CD4-positive, CD25-positive, alpha-beta regulatory T cell (primary cell): ENCODE measurements at regions not wholly inside any gene's neighbourhood (a gene's known extent, or its start where the extent isn't known, plus 50 kb on each side); places are given as distances from the start of the nearest gene placed in this dataset.
"Not testable (repeated sequence)": the region's sequence is repeated elsewhere in the genome, so short reads cannot be mapped to it uniquely, and the experiment has no call there.

Source experiments
- ATAC-seq, 2 donors: fragments of 150-1000 bp; cut with Tn5 transposase; one replicate each; pipeline ENCODE4 v1.10.0; 2021; ENCODE audit warnings: low read depth in 2 of 2, moderate number of reproducible peaks in 2 of 2, moderate library complexity in 1 of 2
- DNase-seq, 3 donors: peaks; one replicate each; pipeline versions ENCODE4 v3.0.0 to v3.0.0-alpha.2; 2012 to 2022; ENCODE audit warnings: mixed read lengths in 1 of 3
- H3K27ac ChIP-seq: one replicate; pipeline ENCODE4 v1.7.0; 2013; ENCODE audit warnings: mild to moderate bottlenecking, low read length; ENCODE audit not compliant: insufficient read depth, poor library complexity, severe bottlenecking
- H3K27me3 ChIP-seq: one replicate; pipeline ENCODE4 v1.7.0; 2013; ENCODE audit warnings: low read length; ENCODE audit not compliant: control insufficient read depth, insufficient read depth
- H3K36me3 ChIP-seq: one replicate; pipeline ENCODE4 v1.7.0; 2013; ENCODE audit warnings: mild to moderate bottlenecking, low read length, moderate library complexity; ENCODE audit not compliant: control insufficient read depth, insufficient read depth
- H3K4me1 ChIP-seq: 2 replicates; pipeline ENCODE4 v1.7.0; 2013; ENCODE audit warnings: mild to moderate bottlenecking, low read length; ENCODE audit not compliant: insufficient read depth, control insufficient read depth, poor library complexity, severe bottlenecking
- H3K4me3 ChIP-seq: one replicate; pipeline ENCODE4 v1.7.0; 2013; ENCODE audit warnings: low read depth, mild to moderate bottlenecking, low read length, moderate library complexity
- H3K9me3 ChIP-seq, 2 experiments: 1 replicate in 1 of 2; 2 replicates in 1 of 2; pipeline ENCODE4 v1.7.0; 2013; ENCODE audit warnings: low read length in 2 of 2, mild to moderate bottlenecking in 1 of 2, moderate library complexity in 1 of 2; ENCODE audit not compliant: control insufficient read depth in 2 of 2
- H3K27ac Mint-ChIP-seq, 3 donors: one replicate each; pipeline ENCODE4 v1.8.0; 2020 to 2022; ENCODE audit warnings: mild to moderate bottlenecking in 3 of 3, mixed read lengths in 3 of 3, moderate library complexity in 2 of 3
- H3K27me3 Mint-ChIP-seq: one replicate; pipeline ENCODE4 v1.8.0; 2022; ENCODE audit warnings: mild to moderate bottlenecking, mixed read lengths
- H3K36me3 Mint-ChIP-seq: one replicate; pipeline ENCODE4 v1.8.0; 2020; ENCODE audit warnings: mixed read lengths
- H3K4me1 Mint-ChIP-seq, 4 donors: one replicate each; pipeline ENCODE4 v1.8.0; 2020 to 2022; ENCODE audit warnings: mixed read lengths in 4 of 4, mild to moderate bottlenecking in 1 of 4
- H3K4me3 Mint-ChIP-seq, 4 donors: one replicate each; pipeline ENCODE4 v1.8.0; 2020 to 2022; ENCODE audit warnings: mild to moderate bottlenecking in 4 of 4, mixed read lengths in 4 of 4, moderate library complexity in 3 of 4
- H3K9me3 Mint-ChIP-seq, 7 donors: one replicate each; pipeline ENCODE4 v1.8.0; 2020 to 2022; ENCODE audit warnings: mixed read lengths in 7 of 7, mild to moderate bottlenecking in 3 of 7, moderate library complexity in 2 of 7

DNA sequence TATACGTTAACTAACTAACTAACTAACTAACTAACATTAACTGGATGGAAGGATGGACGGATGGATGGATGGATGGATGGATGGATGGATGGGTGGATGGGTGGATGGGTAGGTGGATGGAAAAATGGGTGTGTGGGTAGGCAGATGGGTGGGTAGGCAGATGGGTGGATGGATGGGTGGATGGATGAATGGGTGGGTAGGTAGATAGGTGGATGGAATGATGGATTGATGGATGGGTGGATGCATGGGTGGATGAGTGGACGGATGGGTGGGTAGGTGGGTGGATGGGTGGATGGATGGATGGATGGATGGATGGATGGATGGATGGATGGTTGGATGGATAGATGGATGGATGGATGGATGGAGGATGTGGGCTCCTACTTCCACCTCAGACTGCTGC, 314.0 kb downstream of the INHBA start:
- H3K4me3 Mint-ChIP-seq, H3K9me3 ChIP-seq, H3K4me3 ChIP-seq, H3K27me3 Mint-ChIP-seq, H3K36me3 ChIP-seq, ATAC-seq, H3K27ac Mint-ChIP-seq, H3K36me3 Mint-ChIP-seq, H3K27ac ChIP-seq, H3K4me1 ChIP-seq, H3K4me1 Mint-ChIP-seq, H3K27me3 ChIP-seq, DNase-seq: not testable (repeated sequence)
- H3K9me3 Mint-ChIP-seq, result peaks cover 3 to 11% (median 6%) of the 10 kb centered on the region in 7 donors

DNA sequence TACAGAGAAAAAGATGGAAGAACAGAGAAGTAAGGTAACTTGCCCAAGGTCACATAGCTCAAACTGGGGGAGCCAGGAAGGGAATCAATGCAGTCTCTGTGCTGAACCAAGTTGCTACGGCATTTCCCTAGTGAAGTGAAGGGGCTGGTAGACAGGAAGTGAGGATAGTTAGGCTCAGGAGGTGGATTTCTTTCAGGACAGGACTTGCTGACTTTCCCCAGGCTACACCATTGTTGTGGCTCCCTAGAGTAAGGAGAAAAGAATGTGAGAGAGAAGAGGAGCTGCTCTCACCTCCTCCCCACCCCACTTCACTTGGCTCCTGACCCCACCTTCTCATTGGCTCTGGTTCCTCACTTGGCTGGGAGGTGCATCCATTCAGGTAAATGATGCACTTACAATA, 316.9 kb downstream of the INHBA start:
- Mint-ChIP-seq H3K4me1 (no peaks in the 10 kb centered on the region), H3K27me3 (no peaks in the 10 kb centered on the region), H3K9me3 (peaks cover 0 to 16% (median 4%) of the 10 kb centered on the region in 7 donors), H3K36me3 (no peaks in the 10 kb centered on the region), H3K4me3 (no peak overlapping the region), H3K27ac (no peak overlapping the region)
- Histone ChIP-seq H3K36me3 (no peaks in the 10 kb centered on the region), H3K27me3 (no peaks in the 10 kb centered on the region), H3K4me3 (no peak overlapping the region), H3K4me1 (no peaks in the 10 kb centered on the region), H3K9me3 (peaks cover 0 to 7% of the 10 kb centered on the region in 2 experiments), H3K27ac (no peak overlapping the region)
- ATAC-seq (no peak), DNase-seq (no peak)

DNA sequence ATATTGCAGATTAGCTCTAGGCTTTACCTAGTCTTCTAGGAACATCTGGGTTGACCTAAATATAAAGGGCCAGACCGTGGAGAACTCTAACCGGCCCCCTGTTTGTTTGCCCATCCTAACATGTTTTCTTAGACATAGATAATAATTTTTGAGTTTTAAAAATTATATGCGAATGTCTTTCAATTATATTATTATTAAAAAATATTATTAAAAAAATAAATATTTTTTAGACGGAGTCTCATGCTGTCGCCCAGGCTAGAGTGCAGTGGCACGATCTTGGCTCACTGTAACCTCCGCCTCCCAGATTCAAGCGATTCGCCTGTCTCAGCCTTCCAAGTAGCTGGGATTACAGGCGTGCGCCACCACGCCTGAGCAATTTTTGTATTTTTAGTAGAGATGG, 318.5 kb downstream of the INHBA start:
- Mint-ChIP-seq H3K4me3 (no peak overlapping the region), H3K36me3 (no peaks in the 10 kb centered on the region), H3K27me3 (no peaks in the 10 kb centered on the region)

DNA sequence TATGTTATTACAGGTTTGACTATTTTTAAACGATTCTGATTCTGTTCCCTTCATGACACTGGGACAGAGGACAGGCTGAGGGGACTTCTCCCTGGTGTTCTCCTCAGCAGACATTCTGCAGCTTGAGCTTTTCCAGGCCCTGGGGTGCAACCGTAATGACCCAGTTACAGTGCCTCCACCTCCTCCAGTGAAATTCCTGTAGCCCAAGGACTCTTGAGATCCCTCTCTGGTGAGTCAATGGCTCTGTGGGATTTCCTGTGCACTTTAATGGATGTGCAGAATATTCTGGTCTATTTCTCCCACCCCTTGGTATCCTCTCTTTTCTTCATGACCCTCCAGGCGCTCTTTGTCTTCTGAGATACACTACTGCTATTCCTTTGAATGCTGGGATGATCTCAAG, 319.3 kb downstream of the INHBA start:
- no peak overlapping the region for H3K4me3 Mint-ChIP-seq

More for the DNA sequence above, 318.5 kb downstream of the INHBA start:
- Mint-ChIP-seq H3K27ac (no peak overlapping the region), H3K9me3 (peaks cover 0 to 19% (median 2%) of the 10 kb centered on the region in 7 donors), H3K4me1 (no peaks in the 10 kb centered on the region)
- no peaks in the 10 kb centered on the region for H3K36me3 ChIP-seq
- ATAC-seq (no peak), DNase-seq (no peak)
- no peak overlapping the region for H3K27ac ChIP-seq
- H3K9me3 ChIP-seq, result peaks cover 0 to 2% of the 10 kb centered on the region in 2 experiments
- no peak overlapping the region for H3K4me3 ChIP-seq
- no peaks in the 10 kb centered on the region for H3K4me1 ChIP-seq
- H3K27me3 ChIP-seq, result no peaks in the 10 kb centered on the region

DNA sequence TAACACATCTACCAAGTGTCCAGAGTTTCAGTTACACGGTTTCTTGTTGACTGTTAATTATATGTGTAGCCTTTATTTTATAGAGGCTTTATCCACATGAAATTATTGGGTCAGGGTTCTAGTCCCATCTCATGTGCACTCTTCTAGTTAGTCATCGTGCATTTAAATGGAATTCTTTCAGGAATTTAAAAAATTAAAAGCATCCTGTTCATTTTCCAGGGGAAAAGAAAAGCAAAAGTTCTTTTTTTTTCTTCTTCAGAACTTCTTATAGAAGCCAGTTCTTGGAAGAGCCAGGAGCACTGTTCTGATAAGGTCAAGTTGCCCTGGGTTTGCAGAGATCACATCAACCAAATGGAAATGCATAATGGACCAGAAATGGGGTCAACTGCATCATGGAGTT, 324.7 kb downstream of the INHBA start:
- H3K27ac Mint-ChIP-seq, result no peak overlapping the region
- H3K27ac ChIP-seq, result no peak overlapping the region
- peaks cover 0 to 9% (median 1%) of the 10 kb centered on the region in 7 donors for H3K9me3 Mint-ChIP-seq
- no peak overlapping the region for H3K4me3 ChIP-seq
- H3K27me3 ChIP-seq, result no peaks in the 10 kb centered on the region
- no peaks in the 10 kb centered on the region for H3K4me1 ChIP-seq
- ATAC-seq (no peak), DNase-seq (no peak)
- no peak overlapping the region for H3K4me3 Mint-ChIP-seq
- no peaks in the 10 kb centered on the region for H3K36me3 Mint-ChIP-seq
- no peaks in the 10 kb centered on the region for H3K4me1 Mint-ChIP-seq
- H3K36me3 ChIP-seq, result no peaks in the 10 kb centered on the region
- no peaks in the 10 kb centered on the region for H3K27me3 Mint-ChIP-seq
- peaks cover 0 to 2% of the 10 kb centered on the region in 2 experiments for H3K9me3 ChIP-seq

More for the DNA sequence above, 319.3 kb downstream of the INHBA start:
- Histone ChIP-seq H3K4me1 (no peaks in the 10 kb centered on the region), H3K36me3 (no peaks in the 10 kb centered on the region), H3K9me3 (peaks cover 0 to 2% of the 10 kb centered on the region in 2 experiments), H3K27me3 (no peaks in the 10 kb centered on the region), H3K27ac (no peak overlapping the region), H3K4me3 (no peak overlapping the region)
- ATAC-seq (no peak), DNase-seq (no peak)
- no peaks in the 10 kb centered on the region for H3K27me3 Mint-ChIP-seq
- H3K27ac Mint-ChIP-seq, result no peak overlapping the region
- peaks cover 0 to 18% (median 3%) of the 10 kb centered on the region in 7 donors for H3K9me3 Mint-ChIP-seq
- no peaks in the 10 kb centered on the region for H3K36me3 Mint-ChIP-seq
- no peaks in the 10 kb centered on the region for H3K4me1 Mint-ChIP-seq

DNA sequence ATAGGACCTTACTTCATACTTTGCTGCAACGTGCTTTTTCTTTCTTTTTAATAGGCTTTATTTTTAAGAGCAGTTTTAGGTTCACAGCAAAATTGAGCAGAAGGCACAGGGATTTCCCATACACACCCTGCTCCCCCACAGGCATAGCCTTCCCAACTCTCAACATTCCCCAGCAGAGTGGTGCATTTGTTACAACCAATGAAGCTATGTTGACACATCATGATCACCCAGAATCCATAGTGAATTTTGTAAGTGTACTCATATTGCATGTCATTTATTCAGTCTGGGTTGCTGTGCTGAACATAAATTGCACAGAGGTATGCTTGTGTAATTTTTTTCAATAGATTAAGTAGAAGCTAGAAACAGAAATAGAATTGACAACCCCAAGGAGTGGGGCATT, 327.3 kb downstream of the INHBA start:
- H3K4me3 ChIP-seq, result no peak overlapping the region
- no peaks in the 10 kb centered on the region for H3K4me1 Mint-ChIP-seq
- no peak overlapping the region for H3K4me3 Mint-ChIP-seq
- no peaks in the 10 kb centered on the region for H3K9me3 ChIP-seq
- H3K27ac Mint-ChIP-seq, result no peak overlapping the region
- no peaks in the 10 kb centered on the region for H3K4me1 ChIP-seq
- DNase-seq (no peak), ATAC-seq (no peak)
- H3K27me3 ChIP-seq, result no peaks in the 10 kb centered on the region
- H3K27me3 Mint-ChIP-seq, result no peaks in the 10 kb centered on the region
- H3K27ac ChIP-seq, result no peak overlapping the region
- H3K36me3 ChIP-seq, result no peaks in the 10 kb centered on the region
- no peaks in the 10 kb centered on the region for H3K36me3 Mint-ChIP-seq
- H3K9me3 Mint-ChIP-seq, result peaks cover 1 to 8% (median 4%) of the 10 kb centered on the region in 7 donors

DNA sequence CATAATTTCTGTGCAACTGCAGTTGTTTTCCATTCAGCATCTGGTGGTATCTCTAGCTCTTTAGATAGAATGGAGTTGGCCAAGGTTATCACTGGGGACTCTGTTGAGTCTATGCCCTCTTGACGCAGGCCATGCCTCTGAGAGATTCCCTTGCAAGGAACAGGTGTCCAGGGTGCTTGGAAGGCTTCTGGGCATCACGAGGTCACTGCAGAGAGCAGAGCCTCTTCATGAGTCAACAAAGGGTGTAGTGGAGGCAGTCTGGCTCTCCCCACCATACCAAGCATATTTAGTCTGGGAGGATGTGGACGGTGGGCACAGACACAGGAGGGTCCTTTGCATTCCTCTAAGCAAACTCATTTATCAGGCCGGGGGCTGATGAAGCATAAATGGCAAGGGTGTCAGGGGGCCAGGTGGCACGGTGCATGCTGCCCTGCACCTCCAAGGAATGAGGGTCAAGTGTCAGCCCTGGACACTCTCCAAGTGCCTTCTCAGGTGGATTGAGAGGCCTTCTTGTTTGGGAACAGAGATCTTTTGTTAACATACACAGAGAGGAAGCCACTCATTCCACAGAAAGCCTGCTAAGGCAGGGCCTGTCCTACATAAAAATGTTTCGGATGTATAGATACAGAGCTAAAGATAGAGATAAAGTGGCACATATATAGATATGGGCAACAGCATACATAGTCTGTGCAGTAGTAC, 328.6 kb downstream of the INHBA start:
- no peak for ATAC-seq
- Mint-ChIP-seq H3K27me3 (no peaks in the 10 kb centered on the region), H3K4me1 (no peaks in the 10 kb centered on the region), H3K27ac (no peak overlapping the region), H3K4me3 (peak overlapping the region in 1 of 4 donors; percentile 35), H3K9me3 (peaks cover 1 to 7% (median 4%) of the 10 kb centered on the region in 7 donors), H3K36me3 (no peaks in the 10 kb centered on the region)
- Histone ChIP-seq H3K4me3 (no peak overlapping the region), H3K27ac (no peak overlapping the region), H3K36me3 (no peaks in the 10 kb centered on the region), H3K4me1 (no peaks in the 10 kb centered on the region), H3K27me3 (no peaks in the 10 kb centered on the region), H3K9me3 (no peaks in the 10 kb centered on the region)
- DNase-seq, result no peak
